Smooth muscle cell (in vitro differentiated cells): ENCODE measurements at regions not wholly inside any gene's neighbourhood (a gene's known extent, or its start where the extent isn't known, plus 50 kb on each side); places are given as distances from the start of the nearest gene placed in this dataset.

ENCODE experiments used
- DNase-seq: peaks from one replicate; lab custom pipeline; 2025; ENCODE audit not compliant: unreplicated experiment; lab: John Stamatoyannopoulos, UW
- H2AFZ ChIP-seq: fragments of 200-600 bp; sonication (generic); 2 replicates; pipeline ENCODE4 v1.6.0; 2016; ENCODE audit warnings: antibody characterized with exemption, low read depth, mild to moderate bottlenecking
- H3F3A ChIP-seq: fragments of 200-600 bp; sonication (generic); 2 replicates; pipeline ENCODE4 v1.6.0; 2017; ENCODE audit warnings: antibody characterized with exemption, low read depth
- H3K27ac ChIP-seq: fragments of 200-600 bp; sonication (generic); 2 replicates; pipeline ENCODE4 v1.5.1; 2016; ENCODE audit warnings: low read depth, mild to moderate bottlenecking
- H3K27me3 ChIP-seq: fragments of 200-600 bp; sonication (generic); 2 replicates; pipeline ENCODE4 v1.6.1; 2016; ENCODE audit warnings: low read depth, mild to moderate bottlenecking
- H3K36me3 ChIP-seq: fragments of 200-600 bp; sonication (generic); 2 replicates; pipeline ENCODE4 v1.5.1; 2016; ENCODE audit warnings: low read depth
- H3K4me1 ChIP-seq: fragments of 200-600 bp; sonication (generic); 2 replicates; pipeline ENCODE4 v1.5.1; 2016; ENCODE audit warnings: low read depth
- H3K4me2 ChIP-seq: fragments of 200-600 bp; sonication (generic); 2 replicates; pipeline ENCODE4 v1.6.0; 2016; ENCODE audit warnings: mild to moderate bottlenecking
- H3K4me3 ChIP-seq: fragments of 200-600 bp; sonication (generic); 2 replicates; pipeline ENCODE4 v1.5.1; 2016; ENCODE audit warnings: mild to moderate bottlenecking
- H3K79me2 ChIP-seq: fragments of 200-600 bp; sonication (generic); 2 replicates; pipeline ENCODE4 v1.6.0; 2016; ENCODE audit warnings: low read depth, mild to moderate bottlenecking
- H3K9ac ChIP-seq: fragments of 200-600 bp; sonication (generic); 2 replicates; pipeline ENCODE4 v1.6.0; 2016; ENCODE audit warnings: low read depth
- H3K9me3 ChIP-seq: fragments of 200-600 bp; sonication (generic); replicated peaks from 2 replicates; pipeline ENCODE4 v1.5.1; 2016; ENCODE audit warnings: low read depth
- H4K20me1 ChIP-seq: fragments of 200-600 bp; sonication (generic); 2 replicates; pipeline ENCODE4 v1.6.0; 2016; ENCODE audit warnings: low read depth
- CTCF ChIP-seq: fragments of 200-600 bp; sonication (generic); IDR thresholded peaks from 2 replicates; pipeline ENCODE4 v1.5.1; 2017; ENCODE audit warnings: borderline replicate concordance, mild to moderate bottlenecking, antibody characterized with exemption; ENCODE audit not compliant: insufficient read depth, poor library complexity, severe bottlenecking
- WGBS: methylation state at CpG from one replicate; pipeline ENCODE4 v1.1.7; 2016; ENCODE audit warnings: low lambda C conversion rate; 5-methylcytosine and 5-hydroxymethylcytosine counted together

GRCh38 chr2:157082950-157083349 lies 174.6 kb upstream of the GALNT5 start:
- H3K79me2 ChIP-seq, result no peaks in the 10 kb centered on the region
- no peaks in the 10 kb centered on the region for H3K27me3 ChIP-seq
- H3K36me3 ChIP-seq, result no peaks in the 10 kb centered on the region
- no peak overlapping the region for H3K4me3 ChIP-seq
- no peak overlapping the region for H3K4me2 ChIP-seq
- H3K27ac ChIP-seq, result no peak overlapping the region
- H3F3A ChIP-seq, result no peaks in the 10 kb centered on the region
- H3K4me1 ChIP-seq, result no peaks in the 10 kb centered on the region
- no peak overlapping the region for H2AFZ ChIP-seq
- H3K9me3 ChIP-seq, result no peaks in the 10 kb centered on the region
- no peak for TF ChIP-seq CTCF
- H3K9ac ChIP-seq, result no peak overlapping the region
- DNase-seq, result no peak
- no peaks in the 10 kb centered on the region for H4K20me1 ChIP-seq

GRCh38 chr2:157085522-157085921 lies 172.0 kb upstream of the GALNT5 start:
- Histone ChIP-seq H2AFZ (no peak overlapping the region), H3K4me2 (no peak overlapping the region), H3K36me3 (no peaks in the 10 kb centered on the region), H3F3A (no peaks in the 10 kb centered on the region), H3K79me2 (no peaks in the 10 kb centered on the region), H3K9ac (no peak overlapping the region), H3K4me3 (no peak overlapping the region), H4K20me1 (no peaks in the 10 kb centered on the region), H3K27ac (no peak overlapping the region), H3K9me3 (no peaks in the 10 kb centered on the region), H3K4me1 (no peaks in the 10 kb centered on the region), H3K27me3 (no peaks in the 10 kb centered on the region)
- no peak for TF ChIP-seq CTCF
- no peak for DNase-seq
- WGBS, result 87% methylated on average over 1 of the region's 1 CpG

GRCh38 chr2:157087373-157088002 lies 170.0 kb upstream of the GALNT5 start:
- Histone ChIP-seq H2AFZ (no peak overlapping the region), H3K36me3 (no peaks in the 10 kb centered on the region), H3K9ac (no peak overlapping the region), H3K9me3 (no peaks in the 10 kb centered on the region), H3K79me2 (no peaks in the 10 kb centered on the region), H4K20me1 (no peaks in the 10 kb centered on the region), H3K27ac (no peak overlapping the region), H3K4me1 (no peaks in the 10 kb centered on the region), H3F3A (no peaks in the 10 kb centered on the region), H3K4me3 (no peak overlapping the region), H3K27me3 (no peaks in the 10 kb centered on the region), H3K4me2 (no peak overlapping the region)
- 87% methylated on average over 13 of the region's 13 CpGs for WGBS
- no peak for DNase-seq
- TF ChIP-seq CTCF, result no peak

- Histone ChIP-seq H3K9ac (no peak overlapping the region), H3K79me2 (no peaks in the 10 kb centered on the region), H3K4me2 (no peak overlapping the region), H3K27ac (no peak overlapping the region), H3K4me3 (no peak overlapping the region), H3K4me1 (no peaks in the 10 kb centered on the region), H3F3A (no peaks in the 10 kb centered on the region), H2AFZ (no peak overlapping the region), H3K27me3 (no peaks in the 10 kb centered on the region), H3K36me3 (no peaks in the 10 kb centered on the region), H4K20me1 (no peaks in the 10 kb centered on the region), H3K9me3 (no peaks in the 10 kb centered on the region)
- DNase-seq, result no peak
- TF ChIP-seq CTCF, result no peak
- WGBS, result 62% methylated on average over 3 of the region's 3 CpGs
Measured at GRCh38 chr2:157093666-157094065, 163.8 kb upstream of the GALNT5 start.
